Activated CD4-positive, alpha-beta T cell treated with anti-CD3 and anti-CD28 coated beads for 24 hours (primary cell): ENCODE measurements at regions not wholly inside any gene's neighbourhood (a gene's known extent, or its start where the extent isn't known, plus 50 kb on each side); places are given as distances from the start of the nearest gene placed in this dataset.

ENCODE experiments used
- DNase-seq, 2 donors: peaks; one replicate each; pipeline ENCODE4 v3.0.0-alpha.2; 2020; ENCODE audit warnings: low read depth in 2 of 2

GRCh38 chr10:91036807-91037411, 116.0 kb upstream of the ANKRD1 start:
- no peak for DNase-seq

- DNase-seq: no peak
Measured at GRCh38 chr10:91038971-91039370, 118.1 kb upstream of the ANKRD1 start.

GRCh38 chr10:91040343-91040742, 119.5 kb upstream of the ANKRD1 start:
- DNase-seq: no peak

- DNase-seq: no peak
Measured at GRCh38 chr10:91042069-91042468, 121.2 kb upstream of the ANKRD1 start.

GRCh38 chr10:91043173-91043910, 122.5 kb upstream of the ANKRD1 start:
- no peak for DNase-seq

GRCh38 chr10:91046869-91047268, 126.0 kb upstream of the ANKRD1 start:
- no peak for DNase-seq

GRCh38 chr10:91048380-91048779, 127.5 kb upstream of the ANKRD1 start:
- DNase-seq: no peak

GRCh38 chr10:91049296-91049987, 128.6 kb upstream of the ANKRD1 start:
- no peak for DNase-seq

- DNase-seq: no peak
Measured at GRCh38 chr10:91049988-91050360, 129.1 kb upstream of the ANKRD1 start.

GRCh38 chr10:91050371-91051034, 129.6 kb upstream of the ANKRD1 start:
- DNase-seq: no peak

GRCh38 chr10:91051829-91052228, 130.9 kb upstream of the ANKRD1 start:
- DNase-seq: no peak

GRCh38 chr10:91054325-91054724, 133.4 kb upstream of the ANKRD1 start:
- DNase-seq: no peak

GRCh38 chr10:91061187-91061586, 140.3 kb upstream of the ANKRD1 start:
- DNase-seq: no peak

- DNase-seq: no peak
Measured at GRCh38 chr10:91061608-91062007, 140.7 kb upstream of the ANKRD1 start.

- DNase-seq: no peak
Measured at GRCh38 chr10:91062091-91062490, 141.2 kb upstream of the ANKRD1 start.

- no peak for DNase-seq
Measured at GRCh38 chr10:91071786-91072185, 148.7 kb upstream of the PCGF5 start.

GRCh38 chr10:91073286-91073979, 147.0 kb upstream of the PCGF5 start:
- no peak for DNase-seq

GRCh38 chr10:91076991-91077548, 143.4 kb upstream of the PCGF5 start:
- no peak for DNase-seq

GRCh38 chr10:91077549-91078071, 142.9 kb upstream of the PCGF5 start:
- no peak for DNase-seq

- DNase-seq: no peak
Measured at GRCh38 chr10:91080776-91081175, 139.7 kb upstream of the PCGF5 start.

- DNase-seq: no peak
Measured at GRCh38 chr10:91082447-91082846, 138.0 kb upstream of the PCGF5 start.
